ENCODE measurements at regions not wholly inside any gene's neighbourhood (a gene's known extent, or its start where the extent isn't known, plus 50 kb on each side); places are given as distances from the start of the nearest gene placed in this dataset.

DNA sequence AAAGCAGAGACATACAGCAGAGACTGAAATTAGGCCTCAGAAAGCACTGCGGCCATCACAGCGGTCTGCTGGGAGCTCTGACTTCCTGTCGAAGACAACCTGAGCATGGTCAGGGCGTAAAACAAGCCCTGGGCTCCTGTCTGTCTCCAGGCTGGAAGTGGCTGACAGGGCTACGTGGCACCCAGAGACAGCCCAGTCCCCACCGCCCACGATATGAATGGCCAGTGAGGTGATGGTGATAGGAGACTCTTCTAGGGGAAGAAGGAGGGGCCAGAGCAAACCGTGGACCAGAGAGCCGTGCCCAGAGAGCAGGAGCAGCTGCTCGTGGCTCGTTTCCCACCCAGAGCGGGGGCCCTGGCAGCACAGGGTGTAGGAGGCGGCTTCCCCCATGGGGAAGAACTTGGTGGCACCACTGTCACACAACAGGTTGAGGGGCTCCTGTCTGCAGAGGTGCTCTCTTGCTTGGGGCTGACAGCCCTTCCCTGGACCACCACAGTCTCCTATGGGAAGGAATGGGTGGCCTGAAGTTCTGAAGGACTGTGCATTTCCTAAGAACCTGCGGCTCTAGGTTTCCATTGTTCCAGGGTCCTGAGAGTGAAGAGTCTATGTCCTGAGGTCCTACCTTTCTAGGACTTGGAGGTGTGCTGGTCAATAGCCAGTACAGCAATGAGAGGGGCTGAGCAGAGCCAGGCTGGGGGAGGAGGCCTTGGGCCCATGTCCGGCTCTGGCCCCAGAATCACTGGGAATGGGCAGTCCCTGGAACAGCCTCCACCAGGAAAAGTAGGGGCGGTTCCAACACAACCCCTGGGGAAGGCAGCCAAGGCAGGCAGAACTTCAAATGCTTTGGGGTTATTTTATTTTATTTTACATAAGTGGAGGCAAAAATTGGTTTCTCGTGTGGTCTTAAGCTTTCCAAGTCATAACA, 56.4 kb downstream of the BARX1 start:
- TF ChIP-seq POLR2AphosphoS5 (IDR thresholded peaks at IDR 0.05) (no peak), POLR2A (IDR thresholded peaks at IDR 0.05) (no peak)

Measured in gastroesophageal sphincter (tissue), 2 donors.